Endothelial cell (in vitro differentiated cells): ENCODE measurements at regions not wholly inside any gene's neighbourhood (a gene's known extent, or its start where the extent isn't known, plus 50 kb on each side); places are given as distances from the start of the nearest gene placed in this dataset.

Experiments
- DNase-seq: peaks from one replicate; pipeline ENCODE4 v3.0.0; 2021; ENCODE audit warnings: low spot score
- H3K27ac Mint-ChIP-seq: one replicate; pipeline ENCODE4 v1.8.0; 2021; ENCODE audit warnings: mixed read lengths, inconsistent platforms; ENCODE audit not compliant: unreplicated experiment
- H3K27me3 Mint-ChIP-seq: one replicate; pipeline ENCODE4 v1.8.0; 2021; ENCODE audit warnings: mild to moderate bottlenecking, moderate library complexity, mixed read lengths, inconsistent platforms; ENCODE audit not compliant: unreplicated experiment
- H3K36me3 Mint-ChIP-seq: one replicate; pipeline ENCODE4 v1.8.0; 2021; ENCODE audit warnings: mild to moderate bottlenecking, low read depth, mixed read lengths, inconsistent platforms; ENCODE audit not compliant: unreplicated experiment
- H3K4me1 Mint-ChIP-seq: one replicate; pipeline ENCODE4 v1.8.0; 2021; ENCODE audit warnings: mild to moderate bottlenecking, mixed read lengths, inconsistent platforms; ENCODE audit not compliant: unreplicated experiment
- H3K4me3 Mint-ChIP-seq: one replicate; pipeline ENCODE4 v1.8.0; 2021; ENCODE audit warnings: mild to moderate bottlenecking, mixed read lengths, inconsistent platforms; ENCODE audit not compliant: unreplicated experiment
- H3K9me3 Mint-ChIP-seq: one replicate; pipeline ENCODE4 v1.8.0; 2021; ENCODE audit warnings: mixed read lengths, inconsistent platforms; ENCODE audit not compliant: unreplicated experiment
- CTCF ChIP-seq: fragments of 200-600 bp; sonication (generic); IDR thresholded peaks from one replicate; pipeline ENCODE4 v1.5.0; 2021; ENCODE audit warnings: antibody characterized with exemption; ENCODE audit not compliant: unreplicated experiment

- H3K27me3 Mint-ChIP-seq = no peaks in the 10 kb centered on the region
- H3K27ac Mint-ChIP-seq = no peak overlapping the region
- peaks cover 32% of the 10 kb centered on the region for H3K4me1 Mint-ChIP-seq
- H3K9me3 Mint-ChIP-seq = no peaks in the 10 kb centered on the region
- no peak overlapping the region for H3K4me3 Mint-ChIP-seq
- H3K36me3 Mint-ChIP-seq = no peaks in the 10 kb centered on the region
- no peak for DNase-seq
- TF ChIP-seq CTCF = no peak
Measured at GRCh38 chr6:43968110-43968965, 158.9 kb downstream of the MRPL14 start.

- TF ChIP-seq CTCF = no peak
- no peak overlapping the region for H3K4me3 Mint-ChIP-seq
- H3K27ac Mint-ChIP-seq = no peak overlapping the region
- H3K9me3 Mint-ChIP-seq = no peaks in the 10 kb centered on the region
- H3K27me3 Mint-ChIP-seq = no peaks in the 10 kb centered on the region
- H3K36me3 Mint-ChIP-seq = no peaks in the 10 kb centered on the region
- peaks cover 29% of the 10 kb centered on the region for H3K4me1 Mint-ChIP-seq
- DNase-seq = no peak
Measured at GRCh38 chr6:43967719-43968091, 159.5 kb downstream of the MRPL14 start.

- DNase-seq = no peak
- no peak for TF ChIP-seq CTCF
- Mint-ChIP-seq H3K9me3 (no peaks in the 10 kb centered on the region), H3K27ac (no peak overlapping the region), H3K36me3 (no peaks in the 10 kb centered on the region), H3K4me3 (no peak overlapping the region), H3K4me1 (peaks cover 28% of the 10 kb centered on the region), H3K27me3 (no peaks in the 10 kb centered on the region)
Measured at GRCh38 chr6:43966853-43967718, 160.2 kb downstream of the MRPL14 start.

GRCh38 chr6:43966374-43966658 is 160.9 kb downstream of the MRPL14 start:
- Mint-ChIP-seq H3K27ac (no peak overlapping the region), H3K4me1 (peaks cover 21% of the 10 kb centered on the region), H3K4me3 (no peak overlapping the region), H3K36me3 (no peaks in the 10 kb centered on the region), H3K9me3 (no peaks in the 10 kb centered on the region), H3K27me3 (no peaks in the 10 kb centered on the region)
- no peak for DNase-seq
- TF ChIP-seq CTCF = no peak
